Brain microvascular endothelial cell (primary cell): ENCODE measurements at regions not wholly inside any gene's neighbourhood (a gene's known extent, or its start where the extent isn't known, plus 50 kb on each side); places are given as distances from the start of the nearest gene placed in this dataset.

Experiments
- DNase-seq: peaks from one replicate; pipeline ENCODE4 v3.0.0-alpha.2; 2020
- H3K27ac ChIP-seq: fragments of 250-450 bp; sonication (Bioruptor Pico); 2 replicates; pipeline ENCODE4 v1.5.1; 2020; ENCODE audit warnings: mild to moderate bottlenecking, moderate library complexity
- H3K27me3 ChIP-seq: fragments of 250-450 bp; sonication (Bioruptor Pico); replicated peaks from 2 replicates; pipeline ENCODE4 v1.5.1; 2020; ENCODE audit warnings: mild to moderate bottlenecking
- H3K36me3 ChIP-seq: fragments of 250-450 bp; sonication (Bioruptor Pico); replicated peaks from 2 replicates; pipeline ENCODE4 v1.5.1; 2020; ENCODE audit warnings: mild to moderate bottlenecking
- H3K4me3 ChIP-seq: 2 replicates; pipeline ENCODE4 v1.5.1; 2011; ENCODE audit warnings: low read depth, mild to moderate bottlenecking, control low read depth, low read length, moderate library complexity
- CTCF ChIP-seq: IDR thresholded peaks from 2 replicates; pipeline ENCODE4 v1.5.1; 2011; ENCODE audit warnings: low read depth, mild to moderate bottlenecking, moderate library complexity, low read length, control low read depth, inconsistent platforms; ENCODE audit errors: missing control alignments
- in situ Hi-C: cut with HindIII; loops from 2 replicates; pipeline ENCODE4 v1.10.0; 2017; ENCODE audit warnings: low sequenced_read_pairs, low pct_ligation_motif_present

DNA sequence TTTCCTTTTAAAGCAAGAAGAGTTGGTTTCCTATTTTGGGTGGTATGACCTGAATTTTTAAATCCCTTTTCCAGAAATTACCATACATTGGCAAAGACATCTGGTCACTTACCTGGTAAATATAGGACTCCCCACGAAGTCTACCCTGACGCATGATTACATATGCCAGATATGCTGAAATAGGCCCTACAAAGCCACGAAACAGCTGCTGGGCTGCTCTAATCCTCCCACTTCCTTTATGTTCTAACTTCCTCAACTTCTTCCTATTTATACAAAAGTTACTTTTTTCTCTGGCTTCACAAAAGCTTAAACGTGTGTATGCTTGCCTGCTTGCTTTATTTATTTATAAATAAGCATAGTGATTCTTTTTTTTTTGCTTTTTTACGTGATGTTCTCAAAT is 186.0 kb upstream of the EPHA4 start:
- Histone ChIP-seq H3K27ac (no peak overlapping the region), H3K36me3 (no peaks in the 10 kb centered on the region), H3K4me3 (no peak overlapping the region), H3K27me3 (no peaks in the 10 kb centered on the region)
- TF ChIP-seq CTCF: no peak
- in situ Hi-C loops: no loop called here
- no peak for DNase-seq

DNA sequence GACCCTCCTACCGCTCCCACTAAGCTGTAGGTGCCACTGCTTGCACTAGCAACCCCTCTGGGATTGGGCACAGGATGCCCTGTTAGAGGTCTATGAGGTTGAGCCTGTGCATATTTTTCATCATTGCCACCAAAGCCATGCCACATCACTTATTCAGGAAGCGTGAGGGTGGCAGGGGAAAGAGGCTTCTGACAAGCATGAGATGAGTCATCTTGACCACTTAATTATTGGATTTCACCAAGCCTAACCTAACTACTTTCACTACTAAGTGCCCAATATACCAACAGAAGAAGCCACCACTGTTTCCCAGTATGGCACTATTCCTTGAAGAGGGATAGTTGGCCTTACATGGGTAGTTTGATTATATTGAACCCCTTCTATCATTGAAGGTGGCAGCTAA is 181.3 kb upstream of the EPHA4 start:
- no peak for TF ChIP-seq CTCF
- in situ Hi-C loops: no loop called here

DNA sequence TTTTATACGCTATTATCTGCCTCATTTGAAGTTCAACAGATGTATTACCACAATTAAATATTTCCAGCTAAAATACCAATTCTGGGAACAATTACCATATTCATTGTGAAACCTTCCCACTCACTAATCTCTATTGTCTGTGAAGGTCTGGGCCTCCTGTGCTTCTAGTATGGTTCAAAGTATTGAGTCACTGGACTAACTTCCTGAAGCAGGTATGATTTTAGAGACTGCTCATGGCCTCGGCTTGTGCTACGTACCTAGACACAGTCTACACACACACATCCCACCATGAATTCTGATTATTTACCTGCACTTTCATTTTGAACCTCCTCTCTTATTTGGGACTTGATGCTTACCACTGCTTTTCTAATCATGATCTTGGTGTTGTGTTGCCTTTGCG is 180.7 kb upstream of the EPHA4 start:
- Histone ChIP-seq H3K36me3 (no peaks in the 10 kb centered on the region), H3K27ac (no peak overlapping the region), H3K27me3 (no peaks in the 10 kb centered on the region), H3K4me3 (no peak overlapping the region)
- in situ Hi-C loops: no loop called here
- no peak for TF ChIP-seq CTCF
- no peak for DNase-seq

More for the DNA sequence above, 181.3 kb upstream of the EPHA4 start:
- Histone ChIP-seq H3K36me3 (no peaks in the 10 kb centered on the region), H3K27ac (no peak overlapping the region), H3K4me3 (no peak overlapping the region), H3K27me3 (no peaks in the 10 kb centered on the region)
- no peak for DNase-seq

GRCh38 chr2:221750316-221750715 is 178.2 kb upstream of the EPHA4 start:
- in situ Hi-C loops: no loop called here
- no peak overlapping the region for H3K4me3 ChIP-seq
- no peak for TF ChIP-seq CTCF
- no peaks in the 10 kb centered on the region for H3K27me3 ChIP-seq
- H3K27ac ChIP-seq: no peak overlapping the region
- H3K36me3 ChIP-seq: no peaks in the 10 kb centered on the region
- no peak for DNase-seq

DNA sequence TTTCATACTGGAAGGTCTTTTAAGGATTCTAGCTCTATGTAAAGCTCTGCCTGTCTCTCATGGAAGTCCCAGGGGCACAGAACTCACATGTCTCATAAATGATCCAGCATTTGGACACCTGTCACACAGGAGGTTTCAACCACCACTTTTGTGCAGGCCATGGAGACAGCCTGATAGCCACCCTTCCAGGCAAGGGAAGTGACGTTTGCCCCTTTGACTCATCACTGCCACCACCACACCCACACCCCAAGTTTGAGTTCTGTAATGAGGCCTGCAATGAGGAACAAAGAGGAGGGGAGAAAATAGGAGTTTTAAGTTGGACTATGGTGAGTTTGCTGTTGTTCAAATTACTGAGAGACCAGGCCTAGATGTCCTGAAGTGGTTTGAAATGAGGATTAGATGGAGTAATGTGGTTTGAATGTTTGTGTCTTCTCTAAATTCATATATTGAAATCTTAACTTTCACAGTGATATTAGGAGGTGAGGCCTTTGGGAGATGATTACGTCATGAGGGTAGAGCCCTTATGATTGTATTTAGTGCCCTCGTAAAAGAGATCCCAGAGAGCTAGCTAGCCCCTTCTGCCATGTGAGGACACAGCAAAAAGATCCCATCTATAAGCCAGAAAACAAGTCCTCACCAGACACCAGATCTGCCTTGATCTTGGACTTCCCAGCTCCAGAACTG is 175.3 kb upstream of the EPHA4 start:
- Histone ChIP-seq H3K4me3 (no peak overlapping the region), H3K27me3 (no peaks in the 10 kb centered on the region), H3K36me3 (no peaks in the 10 kb centered on the region), H3K27ac (no peak overlapping the region)
- no peak for TF ChIP-seq CTCF
- DNase-seq: no peak
- in situ Hi-C loops: no loop called here
